ENCODE measurements at regions not wholly inside any gene's neighbourhood (a gene's known extent, or its start where the extent isn't known, plus 50 kb on each side); places are given as distances from the start of the nearest gene placed in this dataset.
A peak's percentile ranks its signal among the peaks of the same experiment; 100 is the strongest.

DNA sequence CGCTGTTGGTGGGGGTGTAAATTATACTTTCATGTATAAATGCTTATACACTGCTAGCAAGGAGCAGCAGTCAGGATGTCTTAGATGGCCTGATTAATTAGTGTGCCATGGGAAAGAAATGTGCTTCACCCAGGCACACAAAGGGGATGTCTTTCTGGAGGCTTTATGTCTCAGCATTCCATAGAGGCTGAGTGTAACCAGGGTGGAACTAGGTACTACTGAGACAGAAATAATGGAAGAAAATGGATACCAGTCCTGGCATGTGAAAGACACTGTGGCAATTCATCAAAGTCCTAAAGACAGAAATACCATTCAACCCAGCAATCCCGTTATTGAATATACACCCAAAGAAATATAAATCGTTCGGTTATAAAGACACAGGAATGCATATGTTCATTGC lies 52.5 kb downstream of the PF4 start:
- no peak for DNase-seq

DNA sequence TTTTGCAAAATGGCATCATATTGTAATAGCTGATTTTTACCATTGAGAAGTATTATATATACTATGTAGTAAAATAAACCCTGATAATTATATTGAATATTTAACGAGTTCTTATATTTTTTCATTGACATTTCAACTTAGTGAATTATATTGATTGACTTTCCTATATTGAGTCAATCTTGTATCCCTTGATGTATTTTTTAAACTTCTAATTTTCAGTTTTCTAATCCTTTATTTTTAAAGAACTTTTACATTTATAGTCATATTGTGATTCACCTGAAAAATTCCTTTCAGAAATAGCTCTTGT lies 54.4 kb downstream of the CXCL1 start:
- DNase-seq = no peak

GRCh38 chr4:73922766-73923630 lies 53.8 kb downstream of the CXCL1 start:
- DNase-seq = peak in 1 of 2 experiments; percentile 15

DNA sequence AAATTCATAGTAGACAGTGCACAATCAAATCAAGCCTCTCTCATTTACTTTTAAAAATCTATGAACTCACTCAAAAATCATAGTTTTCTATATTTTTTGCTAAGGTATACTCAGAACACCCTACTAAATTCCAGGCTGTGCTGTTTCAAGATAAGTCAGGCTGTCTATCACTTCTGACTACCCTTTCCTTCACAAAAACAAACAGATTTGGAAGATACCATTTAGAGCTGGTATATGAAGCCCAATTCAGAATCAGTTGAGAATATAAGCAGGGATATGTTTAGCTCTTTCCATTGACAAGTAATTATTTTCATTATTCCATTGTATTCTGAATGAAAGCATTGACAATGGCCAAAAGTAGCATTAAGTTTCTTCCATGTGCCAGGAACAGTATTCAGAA lies 53.1 kb downstream of the CXCL1 start:
- no peak for DNase-seq

Data from SW 1271 (cell line).